Panc1 (cell line): ENCODE measurements at regions not wholly inside any gene's neighbourhood (a gene's known extent, or its start where the extent isn't known, plus 50 kb on each side); places are given as distances from the start of the nearest gene placed in this dataset.

Source experiments
- ATAC-seq: fragments of 200-7000 bp; cut with Tn5 transposase; 2 replicates; pipeline ENCODE4 v1.9.1; 2020; ENCODE audit warnings: mild to moderate bottlenecking, moderate library complexity
- BruUV-seq: library from RNA; stranded (reverse); fragments of 400-500 nt; replicated peaks from 2 replicates; lab custom pipeline; 2021; lab: Mats Ljungman, UMichigan
- CTCF ChIA-PET: fragments of 300-600 bp; sonication (Branson Sonifier 250); formaldehyde crosslinking; loops from one replicate; lab custom pipeline; 2022; ENCODE audit warnings: antibody characterized with exemption; lab: Charles Lee
- POLR2A ChIA-PET: fragments of 300-600 bp; sonication (Branson Sonifier 250); formaldehyde crosslinking; loops from one replicate; lab custom pipeline; 2022; ENCODE audit warnings: antibody characterized with exemption; lab: Charles Lee
- DNase-seq: peaks from one replicate; pipeline ENCODE4 v3.0.0-alpha.2; 2010; ENCODE audit warnings: low read depth, low spot score
- H3K27ac ChIP-seq: 2 replicates; pipeline ENCODE4 v1.5.1; 2011; ENCODE audit warnings: mild to moderate bottlenecking, low read length, inconsistent platforms
- H3K27me3 ChIP-seq: fragments of 200-500 bp; sonication (Bioruptor generic); 2 replicates; pipeline ENCODE4 v1.6.0; 2014; ENCODE audit warnings: low read length, inconsistent platforms; ENCODE audit not compliant: control insufficient read depth, insufficient read depth
- H3K36me3 ChIP-seq: fragments of 200-500 bp; sonication (Bioruptor generic); 2 replicates; pipeline ENCODE4 v1.5.1; 2014; ENCODE audit warnings: inconsistent platforms, mild to moderate bottlenecking, low read length, moderate library complexity; ENCODE audit not compliant: control insufficient read depth, insufficient read depth
- H3K4me1 ChIP-seq: 2 replicates; pipeline ENCODE4 v1.5.1; 2011; ENCODE audit warnings: inconsistent platforms, mild to moderate bottlenecking, low read length, moderate library complexity; ENCODE audit not compliant: control insufficient read depth, insufficient read depth
- H3K4me3 ChIP-seq, 2 experiments: 2 replicates each; pipeline ENCODE4 v1.5.1; 2011 to 2012; ENCODE audit warnings: low read depth in 2 of 2, low read length in 2 of 2, mild to moderate bottlenecking in 2 of 2, inconsistent platforms in 1 of 2, moderate library complexity in 1 of 2
- H3K9me3 ChIP-seq: fragments of 200-500 bp; sonication (Bioruptor generic); 2 replicates; pipeline ENCODE4 v1.5.1; 2014; ENCODE audit warnings: low read depth, mild to moderate bottlenecking, inconsistent platforms, low read length, moderate library complexity; ENCODE audit not compliant: control insufficient read depth, insufficient read depth
- CTCF ChIP-seq: fragments of 450-650 bp; IDR thresholded peaks from 2 replicates; pipeline ENCODE4 v1.5.1; 2017; ENCODE audit warnings: mild to moderate bottlenecking
- POLR2AphosphoS5 ChIP-seq: IDR thresholded peaks from 2 replicates; pipeline ENCODE4 v1.6.1; 2012; ENCODE audit warnings: mild to moderate bottlenecking, low read depth, low read length, moderate library complexity
- REST ChIP-seq, 2 experiments: IDR thresholded peaks; 2 replicates each; pipeline ENCODE4 v1.6.1; 2011 to 2012; ENCODE audit warnings: low read depth in 2 of 2, control low read depth in 1 of 2, low read length in 1 of 2, mild to moderate bottlenecking in 1 of 2, moderate library complexity in 1 of 2; ENCODE audit not compliant: insufficient read depth in 1 of 2
- SIN3A ChIP-seq: IDR thresholded peaks from 2 replicates; pipeline ENCODE4 v1.6.1; 2012; ENCODE audit warnings: low read depth, mild to moderate bottlenecking, low read length, moderate library complexity, borderline replicate concordance; ENCODE audit not compliant: insufficient read depth
- TCF7L2 ChIP-seq: IDR thresholded peaks from 2 replicates; pipeline ENCODE4 v1.6.1; 2011; ENCODE audit warnings: mild to moderate bottlenecking, low read depth, low read length, inconsistent platforms
- in situ Hi-C: cut with HindIII; loops from 2 replicates; pipeline ENCODE4 v1.10.0; 2016; ENCODE audit warnings: low sequenced_read_pairs, low pct_unique_long_range_greater_than_20kb
- intact Hi-C: fragments of 100-400 bp; cut with micrococcal nuclease; formaldehyde crosslinking; loops from one replicate; pipeline ENCODE4 v1.10.0; 2022; ENCODE audit not compliant: unreplicated experiment

- H3K9me3 ChIP-seq = peaks cover 24% of the 10 kb centered on the region; the same call in 1 of the 2 replicates
- TF ChIP-seq POLR2AphosphoS5 = no peak
- TF ChIP-seq REST (IDR thresholded peaks at IDR 0.05; ENCODE audit: insufficient read depth in 1 of 2, low read depth in 2 of 2, low read length in 1 of 2) = no peak
- no peak for TF ChIP-seq TCF7L2
- TF ChIP-seq CTCF = no peak
- TF ChIP-seq SIN3A = no peak
- in situ Hi-C loops = no loop called here
- H3K4me3 ChIP-seq = no peak overlapping the region
- H3K27ac ChIP-seq = no peak overlapping the region
- ATAC-seq = no peak
- H3K4me1 ChIP-seq = no peaks in the 10 kb centered on the region
- ChIA-PET POLR2A (no interaction called here), CTCF (no interaction called here)
- peaks cover 7% of the 10 kb centered on the region for H3K27me3 ChIP-seq
- BruUV-seq = no TSS peak
- no peaks in the 10 kb centered on the region for H3K36me3 ChIP-seq
- intact Hi-C loops = no loop called here
- no peak for DNase-seq
These were observed 67.5 kb upstream of the ACTRT2 start for GRCh38 chr1:2953688-2954285.

- intact Hi-C loops = no loop called here
- H3K36me3 ChIP-seq = no peaks in the 10 kb centered on the region
- no peaks in the 10 kb centered on the region for H3K4me1 ChIP-seq
- in situ Hi-C loops = no loop called here
- H3K27me3 ChIP-seq = peaks cover 7% of the 10 kb centered on the region
- BruUV-seq = no TSS peak
- H3K9me3 ChIP-seq = peaks cover 24% of the 10 kb centered on the region; the same call in 1 of the 2 replicates
- no peak overlapping the region for H3K27ac ChIP-seq
- no peak for TF ChIP-seq POLR2AphosphoS5
- ChIA-PET POLR2A (no interaction called here), CTCF (no interaction called here)
- DNase-seq = no peak
- ATAC-seq = no peak
- no peak overlapping the region for H3K4me3 ChIP-seq
These were observed 65.6 kb upstream of the ACTRT2 start for GRCh38 chr1:2955652-2956051.

- in situ Hi-C loops = no loop called here
- peaks cover 6% of the 10 kb centered on the region for H3K27me3 ChIP-seq
- ChIA-PET CTCF (no interaction called here), POLR2A (no interaction called here)
- no peak for ATAC-seq
- no peaks in the 10 kb centered on the region for H3K4me1 ChIP-seq
- H3K9me3 ChIP-seq = peaks cover 24% of the 10 kb centered on the region; the same call in 1 of the 2 replicates
- DNase-seq = no peak
- H3K36me3 ChIP-seq = no peaks in the 10 kb centered on the region
- intact Hi-C loops = no loop called here
- TF ChIP-seq POLR2AphosphoS5 (no peak), SIN3A (no peak), TCF7L2 (no peak)
- H3K27ac ChIP-seq = no peak overlapping the region
- no peak overlapping the region for H3K4me3 ChIP-seq
- no TSS peak for BruUV-seq
These were observed 64.7 kb upstream of the ACTRT2 start for GRCh38 chr1:2956576-2956975.
